ENCODE measurements at regions not wholly inside any gene's neighbourhood (a gene's known extent, or its start where the extent isn't known, plus 50 kb on each side); places are given as distances from the start of the nearest gene placed in this dataset.
"Not testable (repeated sequence)": the region's sequence is repeated elsewhere in the genome, so short reads cannot be mapped to it uniquely, and the experiment has no call there.

DNA sequence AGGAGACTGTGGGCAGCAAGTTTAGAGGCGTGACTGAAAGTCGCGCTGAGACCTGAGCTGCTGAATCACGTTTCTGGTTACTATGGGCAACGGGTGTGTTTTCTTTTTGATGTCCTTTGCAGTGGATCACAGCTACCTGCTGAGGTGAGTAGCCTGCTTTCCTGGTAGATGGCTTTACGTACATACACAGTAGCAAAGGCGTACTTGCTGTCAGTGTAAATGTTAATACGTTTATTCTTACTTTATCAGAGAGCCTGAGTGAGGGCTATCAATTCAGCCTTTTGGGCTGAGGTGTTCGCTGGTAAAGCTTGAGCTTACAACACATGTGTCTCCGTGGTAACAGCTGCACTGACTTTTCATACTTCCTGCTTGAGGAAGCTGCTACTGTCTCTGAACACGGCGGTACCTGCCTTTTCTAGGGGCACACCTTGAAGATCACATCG is 165.1 kb upstream of the CCZ1B start:
- not testable (repeated sequence) for DNase-seq

DNA sequence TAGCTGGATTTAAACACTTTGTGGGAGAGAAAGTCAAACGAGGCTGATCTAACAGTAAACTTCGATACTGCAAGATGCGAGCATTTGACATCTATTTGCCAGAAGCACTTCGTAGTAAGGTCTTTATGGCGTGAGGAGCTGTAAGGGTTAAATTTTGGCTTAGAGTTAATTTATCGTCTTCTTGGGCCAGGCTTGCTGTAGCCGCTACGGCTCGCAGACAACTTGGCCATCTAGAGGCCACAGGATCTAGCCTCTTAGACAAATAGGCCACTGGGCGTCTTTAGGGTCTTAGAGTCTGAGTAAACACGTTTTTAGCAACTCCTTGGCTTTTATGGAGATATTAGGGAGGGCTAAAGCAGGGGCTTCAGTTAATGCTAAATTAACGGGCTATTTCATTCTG is 165.6 kb upstream of the CCZ1B start:
- DNase-seq, result not testable (repeated sequence)

DNA sequence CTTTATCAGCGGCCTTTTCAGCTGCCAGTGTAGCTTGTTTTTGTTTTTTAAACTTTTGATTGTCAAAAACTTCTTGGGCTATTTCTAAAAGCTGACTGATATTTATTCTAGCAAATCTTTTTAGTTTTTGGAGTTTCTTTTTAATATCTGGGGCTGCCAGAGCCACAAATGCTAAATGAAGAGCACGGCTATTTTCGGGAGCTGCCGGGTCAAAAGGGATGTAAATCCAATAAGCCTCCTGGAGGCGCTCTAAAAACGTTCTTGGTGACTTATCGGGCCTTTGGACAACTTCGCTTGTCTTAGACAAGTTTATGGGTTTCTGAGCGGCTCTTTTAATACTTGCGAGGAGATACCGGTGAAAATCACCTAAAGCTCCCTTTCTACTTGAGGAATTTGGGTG is 166.1 kb upstream of the CCZ1B start:
- DNase-seq, result not testable (repeated sequence)

DNA sequence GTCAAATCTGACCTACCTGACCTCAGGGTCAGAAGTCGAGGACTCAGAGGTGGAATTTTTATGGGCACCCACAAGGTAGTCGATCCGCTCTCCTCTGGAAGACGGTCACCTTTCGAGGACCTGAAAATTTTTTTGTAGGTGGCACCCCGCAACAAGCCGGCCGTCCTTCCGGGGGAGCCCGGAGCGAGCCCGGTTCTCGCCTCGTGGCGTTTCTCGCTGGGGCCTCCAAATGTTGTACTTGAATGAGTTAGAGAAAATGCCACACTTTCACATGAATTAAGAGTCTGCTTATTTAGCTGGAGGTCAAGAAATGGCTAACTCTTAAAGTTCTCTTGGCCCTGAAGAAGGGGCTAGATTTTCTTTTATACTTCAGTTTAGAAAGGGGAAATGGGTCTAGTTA is 169.0 kb upstream of the CCZ1B start:
- not testable (repeated sequence) for DNase-seq

DNA sequence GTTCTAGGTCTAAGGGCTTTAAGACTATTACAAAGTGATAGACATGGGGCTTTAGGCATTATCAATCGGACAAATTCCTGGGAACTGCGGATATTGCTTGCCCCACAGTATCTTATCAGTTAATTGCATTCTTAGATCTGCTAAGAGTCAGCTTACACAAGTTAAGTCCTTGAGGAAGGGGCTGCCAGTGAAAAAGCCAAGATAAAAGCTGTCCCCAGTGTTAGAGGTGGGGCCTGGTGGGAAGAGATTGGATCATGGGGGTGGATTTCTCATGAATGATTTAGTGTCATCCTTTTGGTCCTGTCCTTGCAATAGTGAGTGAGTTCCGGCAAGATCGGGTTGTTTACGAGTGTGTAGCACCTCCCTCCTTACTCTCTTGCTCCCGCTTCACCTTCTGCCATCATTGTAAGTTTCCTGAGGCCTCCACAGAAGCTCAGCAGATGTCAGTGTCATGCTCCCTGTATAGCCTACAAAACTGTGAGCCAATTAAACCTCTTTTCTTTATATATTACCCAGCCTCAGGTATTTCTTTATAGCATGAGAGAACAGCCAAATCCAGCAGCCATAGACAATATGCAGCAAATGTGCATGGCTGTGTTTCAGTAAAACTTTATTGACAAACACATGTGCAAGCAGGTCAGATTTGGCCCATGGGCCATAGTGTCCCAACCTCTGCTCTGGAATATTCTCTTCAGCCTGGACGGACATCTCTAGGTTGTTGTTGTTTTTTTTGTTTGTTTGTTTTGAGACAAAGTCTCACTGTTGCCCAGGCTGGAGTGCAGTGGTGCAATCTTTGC is 169.6 kb upstream of the CCZ1B start:
- not testable (repeated sequence) for DNase-seq

DNA sequence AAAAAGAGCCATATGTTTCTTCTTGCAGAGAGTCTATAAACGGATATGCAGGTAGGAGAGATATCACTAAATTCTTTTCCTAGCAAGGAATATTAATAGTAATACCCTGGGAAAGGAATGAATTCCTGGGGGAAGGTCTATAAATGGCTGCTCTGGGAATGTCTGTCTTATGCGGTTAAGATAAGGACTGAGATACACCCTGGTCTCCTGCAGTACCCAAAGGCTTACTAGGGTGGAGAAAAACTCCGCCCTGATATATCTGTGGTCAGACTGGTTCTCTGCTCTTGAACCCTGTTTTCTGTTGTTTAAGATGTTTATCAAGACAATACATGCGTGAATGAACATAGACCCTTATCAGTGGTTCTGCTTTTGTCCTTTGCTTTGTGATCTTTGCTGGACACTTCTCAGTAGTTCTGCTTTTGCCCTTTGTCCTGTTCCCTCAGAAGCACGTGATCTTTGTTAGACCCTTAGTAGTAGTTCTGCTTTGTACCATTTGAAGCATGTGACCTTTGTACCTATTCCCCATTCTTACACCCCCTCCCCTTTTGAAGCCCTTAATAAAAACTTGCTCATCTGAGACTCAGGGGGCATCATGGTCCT is 173.1 kb upstream of the CCZ1B start:
- DNase-seq, result not testable (repeated sequence)

DNA sequence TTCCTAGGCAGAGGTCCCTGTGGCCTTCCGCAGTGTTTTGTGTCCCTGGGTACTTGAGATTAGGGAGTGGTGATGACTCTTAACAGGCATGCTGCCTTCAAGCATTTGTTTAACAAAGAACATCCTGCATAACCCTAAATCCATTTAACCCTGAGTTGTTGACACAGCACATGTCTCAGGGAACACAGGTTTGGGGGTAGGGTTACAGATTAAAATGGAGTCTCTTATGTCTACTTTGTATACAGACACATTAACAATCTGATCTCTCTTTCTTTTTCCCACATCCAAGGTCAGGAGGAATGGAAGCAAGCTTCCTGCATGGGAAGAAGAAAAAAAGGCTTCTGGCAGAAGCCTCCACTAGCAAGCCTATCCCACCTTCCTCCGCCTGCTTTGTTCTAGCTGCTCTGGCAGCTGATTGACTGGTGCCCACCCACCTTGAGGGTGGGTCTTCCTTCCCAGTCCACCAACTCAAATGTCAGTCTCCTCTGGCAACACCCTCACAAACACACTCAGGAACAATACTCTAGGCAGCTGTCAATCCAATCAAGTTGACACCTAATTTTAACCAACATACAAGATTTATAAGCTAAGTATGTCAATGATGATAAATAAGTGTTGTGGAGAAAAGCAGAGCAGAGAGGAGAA is 176.5 kb upstream of the CCZ1B start:
- no peak for DNase-seq

DNA sequence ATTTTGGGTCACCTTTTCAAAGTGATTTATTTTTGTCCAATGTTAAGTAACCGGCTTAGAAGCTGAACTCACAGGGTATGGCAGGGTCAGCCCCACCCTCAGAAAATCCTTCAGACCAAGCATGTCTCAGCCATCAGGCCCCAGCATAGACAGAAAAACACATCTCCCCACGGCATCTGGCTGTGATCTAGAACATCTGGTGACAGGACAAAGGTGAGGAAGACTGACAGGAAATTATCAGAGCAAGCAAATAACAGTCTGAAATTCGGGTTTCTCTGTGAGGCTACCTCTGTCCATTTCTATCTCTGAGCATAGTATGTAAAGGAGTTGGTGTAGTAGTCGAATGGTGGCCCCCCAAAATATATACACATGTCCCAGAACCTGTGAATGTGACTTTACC is 177.0 kb upstream of the C1GALT1 start:
- DNase-seq, result no peak

DNA sequence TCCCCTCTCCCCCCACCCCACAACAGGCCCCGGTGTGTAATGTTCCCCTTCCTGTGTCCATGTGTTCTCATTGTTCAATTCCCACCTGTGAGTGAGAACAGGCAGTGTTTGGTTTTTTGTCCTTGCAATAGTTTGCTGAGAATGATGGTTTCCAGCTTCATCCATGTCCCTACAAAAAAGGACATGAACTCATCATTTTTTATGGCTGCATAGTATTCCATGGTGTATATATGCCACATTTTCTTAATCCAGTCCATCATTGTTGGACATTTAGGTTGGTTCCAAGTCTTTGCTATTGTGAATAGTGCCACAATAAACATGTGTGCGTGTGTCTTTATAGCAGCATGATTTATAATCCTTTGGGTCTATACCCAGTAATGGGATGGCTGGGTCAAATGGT is 176.4 kb upstream of the C1GALT1 start:
- not testable (repeated sequence) for DNase-seq

DNA sequence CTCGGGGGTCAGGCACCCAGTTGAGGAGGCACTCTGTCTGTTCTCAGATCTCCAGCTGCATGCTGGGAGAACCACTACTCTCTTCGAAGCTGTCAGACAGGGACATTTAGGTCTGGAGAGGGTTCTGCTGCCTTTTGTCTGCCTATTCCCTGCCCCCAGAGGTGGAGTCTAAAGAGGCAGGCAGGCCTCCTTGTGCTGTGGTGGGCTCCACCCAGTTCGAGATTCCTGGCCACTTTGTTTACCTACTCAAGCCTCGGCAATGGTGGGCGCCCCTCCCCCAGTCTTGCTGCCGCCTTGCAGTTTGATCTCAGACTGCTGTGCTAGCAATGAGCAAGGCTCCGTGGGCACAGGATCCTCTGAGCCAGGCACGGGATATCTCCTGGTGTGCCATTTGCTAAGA is 171.1 kb upstream of the C1GALT1 start:
- not testable (repeated sequence) for DNase-seq

DNA sequence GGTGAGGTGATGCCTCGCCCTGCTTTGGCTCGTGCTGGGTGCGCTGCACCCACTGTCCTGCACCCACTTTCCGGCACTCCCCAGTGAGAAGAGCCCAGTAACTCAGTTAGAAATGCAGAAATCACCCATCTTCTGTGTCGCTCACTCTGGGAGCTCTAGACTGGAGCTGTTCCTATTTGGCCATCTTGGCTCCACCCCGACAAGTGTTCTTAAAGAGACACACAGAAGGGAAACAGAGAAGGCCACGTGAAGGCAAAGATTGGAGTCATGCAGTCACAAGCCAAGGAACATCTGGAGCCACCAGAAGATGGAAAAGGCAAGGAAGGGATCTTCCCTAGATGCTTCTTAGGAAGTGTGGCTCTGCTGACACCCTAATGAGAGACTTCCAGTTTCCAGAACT is 170.6 kb upstream of the C1GALT1 start:
- not testable (repeated sequence) for DNase-seq

DNA sequence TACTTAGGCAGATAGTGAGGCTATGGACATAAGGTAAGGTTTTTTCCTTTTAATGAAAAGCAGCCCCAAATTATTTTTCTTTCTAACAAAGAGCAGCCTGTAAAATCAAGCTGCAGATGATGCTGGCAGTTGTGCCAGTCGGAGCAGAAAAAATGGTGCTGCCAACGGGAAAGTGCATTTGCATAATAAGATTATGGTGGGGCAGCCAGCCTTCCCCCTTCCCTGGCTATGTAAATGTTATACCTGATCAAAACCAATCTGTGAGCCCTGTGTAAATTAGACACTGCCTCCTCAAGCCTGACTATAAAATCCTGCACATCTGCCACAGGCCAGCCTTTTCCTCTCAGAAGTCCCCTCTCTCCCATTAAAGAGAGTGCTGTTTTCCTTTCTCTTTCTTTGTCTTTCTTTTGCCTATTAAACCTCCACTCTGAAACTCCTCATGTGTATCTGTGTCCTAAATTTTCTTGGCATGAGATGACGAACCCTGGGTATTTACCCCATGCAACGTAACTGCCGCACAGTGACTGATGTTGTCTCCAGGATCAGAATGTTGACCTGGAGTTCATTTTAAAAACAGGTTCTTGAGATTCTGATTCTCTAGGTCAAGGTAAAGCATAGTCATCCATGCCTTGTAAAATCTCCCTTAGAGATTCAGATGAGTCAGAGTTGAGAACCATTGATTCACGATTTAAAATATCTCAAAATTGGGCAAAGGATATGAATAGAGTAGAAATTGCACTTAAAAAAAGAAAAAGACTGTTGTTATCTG is 167.3 kb upstream of the C1GALT1 start:
- peak; percentile 81 for DNase-seq

DNA sequence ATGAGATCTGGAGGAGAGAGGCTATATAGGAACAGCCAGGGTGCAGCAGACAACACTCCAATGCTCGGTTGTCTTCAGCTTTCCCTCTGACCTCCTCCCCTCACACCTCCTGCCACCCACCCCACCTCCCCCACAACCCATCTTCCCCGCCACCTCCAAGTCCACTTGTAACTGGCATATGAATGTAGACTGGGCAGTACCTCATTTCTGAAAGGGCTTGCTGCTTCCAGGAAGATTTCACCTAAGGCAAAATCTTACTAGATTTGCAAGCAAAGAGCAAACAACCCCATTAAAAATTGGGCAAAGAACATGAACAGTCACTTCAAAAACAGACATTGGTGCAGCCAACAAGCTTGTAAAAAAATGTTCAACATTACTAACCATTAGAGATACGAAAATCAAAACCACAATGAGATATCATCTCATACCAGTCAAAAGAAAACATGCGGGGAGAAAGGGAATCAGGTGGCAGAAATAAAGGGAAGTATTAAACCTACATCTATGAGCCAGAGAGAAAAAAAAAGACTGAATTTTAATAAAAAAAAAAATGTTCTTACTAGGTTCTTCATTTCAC is 164.6 kb upstream of the C1GALT1 start:
- no peak for DNase-seq

DNA sequence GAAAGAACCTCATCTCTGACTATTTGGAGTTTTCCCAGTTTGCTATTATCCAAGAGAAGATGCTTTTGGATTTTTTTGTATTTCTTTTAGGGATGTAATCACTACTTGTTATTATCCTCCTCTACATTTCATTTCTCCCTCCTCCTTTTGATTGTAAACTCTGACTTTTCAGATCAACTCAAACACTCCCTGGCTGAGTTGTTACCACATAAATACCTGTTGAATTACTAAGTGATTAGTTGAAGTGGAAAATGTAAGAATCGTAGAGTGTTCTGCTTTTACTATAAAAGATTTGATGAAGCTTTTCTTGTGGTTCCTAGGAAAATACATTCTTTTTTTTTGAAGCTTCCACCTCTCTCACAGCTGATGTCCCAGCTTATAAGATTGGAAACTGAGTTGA is 164.1 kb upstream of the C1GALT1 start:
- no peak for DNase-seq

DNA sequence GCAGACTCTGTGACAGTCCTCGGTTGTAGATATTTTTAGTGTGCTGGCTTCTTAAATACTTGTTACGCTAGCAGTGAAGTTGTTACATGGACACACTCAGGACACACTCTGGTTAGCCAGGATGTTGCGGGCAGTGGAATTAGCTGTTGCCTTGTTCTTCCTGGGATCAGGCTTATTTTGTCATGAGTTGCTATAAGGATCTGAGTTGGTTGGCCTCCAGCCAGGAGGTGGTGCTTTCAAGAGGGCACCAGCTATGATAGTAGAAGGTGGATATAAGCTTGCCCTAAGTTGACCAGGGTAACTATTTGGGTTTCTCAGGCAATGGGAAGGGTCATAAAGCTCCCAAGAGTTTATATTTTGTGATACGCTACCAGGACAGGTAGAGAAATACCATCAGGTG is 150.1 kb upstream of the C1GALT1 start:
- DNase-seq, result no peak

DNA sequence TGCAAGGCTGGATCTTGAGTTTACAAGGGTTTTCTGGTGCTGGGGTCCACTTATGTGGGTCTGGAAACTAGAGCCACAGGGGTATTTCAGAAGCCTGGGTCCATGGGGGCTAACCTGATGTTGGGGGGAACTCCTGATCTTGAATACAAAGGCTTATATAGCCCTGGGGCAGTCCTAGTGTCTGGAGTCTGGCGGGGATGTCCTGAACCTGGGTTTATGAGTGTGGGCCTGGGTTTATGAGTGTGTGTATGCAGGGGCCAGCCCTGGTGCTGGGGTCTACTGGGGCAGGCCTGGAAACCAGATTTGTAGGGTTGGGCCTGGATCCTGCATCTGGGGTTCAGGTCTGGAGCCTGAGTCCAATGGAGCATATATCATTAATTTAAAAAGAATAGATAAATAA is 146.5 kb upstream of the C1GALT1 start:
- no peak for DNase-seq

DNA sequence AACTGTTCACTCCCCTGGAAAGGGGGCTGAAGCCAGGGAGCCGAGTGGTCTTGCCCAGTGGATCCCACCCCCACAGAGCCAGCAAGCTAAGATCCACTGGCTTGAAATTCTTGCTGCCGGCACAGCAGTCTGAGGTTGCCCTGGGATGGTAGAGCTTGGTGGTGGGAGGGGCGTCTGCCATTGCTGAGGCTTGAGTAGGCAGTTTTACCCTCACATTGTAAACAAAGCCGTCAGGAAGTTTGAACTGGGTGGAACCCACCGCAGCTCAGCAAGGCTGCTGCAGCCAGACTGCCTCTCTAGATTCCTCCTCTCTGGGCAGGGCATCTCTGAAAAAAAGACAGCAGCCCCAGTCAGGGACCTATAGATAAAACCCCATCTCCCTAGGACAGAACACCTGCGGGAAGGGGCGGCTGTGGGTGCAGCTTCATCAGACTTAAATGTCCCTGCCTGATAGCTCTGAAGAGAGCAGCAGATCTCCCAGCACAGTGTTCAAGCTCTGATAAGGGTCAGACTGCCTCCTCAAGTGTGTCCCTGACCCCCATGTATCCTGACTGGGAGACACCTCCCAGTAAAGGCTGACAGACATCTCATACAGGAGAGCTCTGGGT is 140.0 kb upstream of the C1GALT1 start:
- DNase-seq, result not testable (repeated sequence)

DNA sequence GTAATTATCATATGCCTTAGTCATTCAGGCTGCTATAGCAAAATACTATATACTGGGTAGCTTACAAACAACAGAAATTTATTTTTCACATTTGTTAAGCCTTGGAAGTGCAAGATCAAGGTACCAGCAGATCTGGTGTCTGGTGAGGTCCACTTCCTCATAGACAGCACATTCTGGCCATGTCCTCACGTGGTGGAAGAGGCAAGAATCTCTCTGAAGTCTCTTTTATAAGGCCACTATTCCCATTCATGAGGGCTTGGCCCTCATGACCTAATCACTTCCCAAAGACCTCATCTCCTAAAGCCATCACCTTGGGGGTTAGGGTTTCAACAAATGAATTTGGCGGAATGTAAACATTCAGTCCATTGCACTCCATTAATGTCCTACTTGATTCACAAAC is 137.5 kb upstream of the C1GALT1 start:
- no peak for DNase-seq

DNA sequence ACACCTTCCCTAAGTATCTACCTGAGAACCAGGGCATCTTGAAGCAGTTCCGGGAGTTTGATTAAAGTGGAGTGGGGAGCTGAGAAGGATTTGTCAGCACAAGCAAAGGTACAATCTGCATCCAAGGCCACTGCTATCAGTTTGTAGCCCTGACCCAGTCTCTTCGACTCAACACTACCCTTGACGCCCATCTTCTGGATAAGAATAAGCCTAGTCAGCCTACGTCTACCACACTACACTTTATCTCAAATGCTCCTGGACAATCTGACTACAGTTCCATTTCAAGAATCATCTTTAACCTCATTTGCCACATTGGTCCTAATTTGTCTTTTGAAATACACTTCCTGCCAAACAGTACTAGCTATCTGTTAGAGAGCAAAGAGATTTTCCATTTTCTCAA is 134.1 kb upstream of the C1GALT1 start:
- DNase-seq, result no peak

DNA sequence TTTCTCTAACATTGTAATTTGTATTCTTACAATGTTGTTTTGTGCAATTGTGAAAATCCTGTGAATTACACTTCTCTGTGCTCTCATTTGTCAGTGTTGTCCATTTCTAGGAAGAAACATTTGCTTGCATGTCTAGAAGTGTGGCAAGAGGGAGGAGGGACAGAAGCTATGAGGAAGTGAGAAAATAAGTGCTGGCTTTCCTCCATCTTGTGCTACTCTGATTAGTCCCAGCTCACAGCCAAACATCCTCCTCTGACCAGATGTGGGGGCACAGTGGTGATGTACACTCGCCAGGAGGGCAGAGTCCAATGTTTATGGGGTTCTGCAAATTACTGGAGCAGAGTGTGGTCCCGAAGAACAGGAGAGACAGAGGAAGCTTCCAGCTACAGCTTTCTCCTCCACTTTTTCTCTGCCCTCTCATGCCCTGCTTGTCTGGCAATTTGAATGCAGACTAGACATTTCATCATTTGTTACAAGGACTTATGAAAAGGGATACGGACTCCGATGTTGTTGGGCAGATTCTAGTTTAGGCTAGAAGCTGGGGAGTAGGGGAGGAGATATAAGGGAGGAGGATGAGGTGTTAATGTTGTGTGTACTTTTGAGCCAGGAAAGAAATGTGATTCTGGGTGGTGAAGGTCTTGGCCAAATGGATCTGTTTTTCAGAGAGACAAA is 131.0 kb upstream of the C1GALT1 start:
- no peak for DNase-seq

DNA sequence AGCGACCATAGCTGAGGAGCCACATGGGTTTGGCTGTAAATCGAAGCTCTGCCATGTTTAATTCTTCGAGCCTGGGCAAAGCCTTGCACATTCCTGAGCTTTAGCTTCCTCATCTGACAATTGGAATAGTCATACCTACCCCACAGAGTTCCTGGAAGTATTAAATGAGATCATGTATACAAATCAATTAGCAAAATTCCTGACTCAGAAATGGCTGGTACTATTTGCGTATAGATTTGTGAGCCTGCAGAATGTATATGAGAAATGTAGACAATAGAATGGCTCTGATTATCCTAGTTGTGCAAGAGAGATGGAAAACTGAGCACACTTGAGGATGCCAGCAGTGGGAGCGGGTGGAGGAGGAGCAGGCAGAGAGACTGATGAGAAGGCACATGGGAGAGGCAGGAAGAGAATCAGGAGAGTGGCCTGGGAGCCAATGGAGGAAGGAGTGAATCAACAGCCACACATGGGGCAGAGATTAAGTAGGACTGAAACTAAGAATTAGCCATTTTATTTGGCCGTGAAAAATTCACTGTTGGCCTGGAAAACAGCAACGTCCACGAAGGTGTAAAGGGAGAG is 128.0 kb upstream of the C1GALT1 start:
- no peak for DNase-seq
